Right lobe of liver (tissue), 4 donors: ENCODE measurements at regions not wholly inside any gene's neighbourhood (a gene's known extent, or its start where the extent isn't known, plus 50 kb on each side); places are given as distances from the start of the nearest gene placed in this dataset.

Experiments
- CTCF ChIP-seq, 4 donors: fragments of 200-600 bp in 3 of 4; fragments of 450-650 bp in 1 of 4; IDR thresholded peaks; one replicate each; pipeline versions ENCODE4 v1.5.1 to v1.8.0; 2016 to 2022; ENCODE audit warnings: antibody characterized with exemption in 4 of 4, mild to moderate bottlenecking in 2 of 4
- POLR2A ChIP-seq: fragments of 450-650 bp; IDR thresholded peaks from one replicate; pipeline ENCODE4 v1.6.1; 2017; ENCODE audit warnings: antibody characterized with exemption, mild to moderate bottlenecking
- donor health status: DM: no; HTN: no; CAD: no.
- donor health status: DM: no; HTN: no; CAD: no.
- donor health status: DM: no; HTN: yes; CAD: no.

GRCh38 chr11:115067900-115068530 is 389.7 kb downstream of the NXPE2 start:
- TF ChIP-seq CTCF (IDR thresholded peaks at IDR 0.05): no peak
- no peak for TF ChIP-seq POLR2A
